DND-41 (cell line): ENCODE measurements at regions not wholly inside any gene's neighbourhood (a gene's known extent, or its start where the extent isn't known, plus 50 kb on each side); places are given as distances from the start of the nearest gene placed in this dataset.
"Not testable (repeated sequence)": the region's sequence is repeated elsewhere in the genome, so short reads cannot be mapped to it uniquely, and the experiment has no call there.

Experiments
- ATAC-seq: fragments of 200-7000 bp; cut with Tn5 transposase; 3 replicates; pipeline ENCODE4 v1.9.1; 2021; ENCODE audit warnings: low read depth; ENCODE audit not compliant: insufficient read depth
- DNase-seq: peaks from one replicate; pipeline ENCODE4 v3.0.0-alpha.2; 2020
- H2AFZ ChIP-seq: 2 replicates; pipeline ENCODE4 v1.6.0; 2012; ENCODE audit warnings: low read depth, low read length
- H3K27ac ChIP-seq: 2 replicates; pipeline ENCODE4 v1.5.1; 2012; ENCODE audit warnings: low read length, inconsistent platforms
- H3K27me3 ChIP-seq: fragments of 200-600 bp; sonication (generic); 2 replicates; pipeline ENCODE4 v1.6.0; 2012; ENCODE audit warnings: low read length, mild to moderate bottlenecking, inconsistent platforms; ENCODE audit not compliant: insufficient read depth, poor library complexity
- H3K36me3 ChIP-seq: 2 replicates; pipeline ENCODE4 v1.5.1; 2012; ENCODE audit warnings: low read length, inconsistent platforms; ENCODE audit not compliant: insufficient read depth
- H3K4me1 ChIP-seq: 2 replicates; pipeline ENCODE4 v1.5.1; 2012; ENCODE audit warnings: mild to moderate bottlenecking, low read length; ENCODE audit not compliant: insufficient read depth
- H3K4me2 ChIP-seq: 2 replicates; pipeline ENCODE4 v1.6.0; 2012; ENCODE audit warnings: mild to moderate bottlenecking, moderate library complexity, low read length, inconsistent platforms; ENCODE audit not compliant: insufficient read depth
- H3K4me3 ChIP-seq, 2 experiments: fragments of 200-600 bp in 1 of 2; shearing (Covaris generic) in 1 of 2; 2 replicates each; pipeline ENCODE4 v1.5.1; 2012 to 2016; ENCODE audit warnings: inconsistent platforms in 2 of 2, low read length in 2 of 2, mild to moderate bottlenecking in 2 of 2, low read depth in 1 of 2, moderate library complexity in 1 of 2
- H3K79me2 ChIP-seq: 2 replicates; pipeline ENCODE4 v1.6.0; 2012; ENCODE audit warnings: low read length, inconsistent platforms; ENCODE audit not compliant: insufficient read depth
- H3K9ac ChIP-seq: 2 replicates; pipeline ENCODE4 v1.6.0; 2012; ENCODE audit warnings: low read depth, mild to moderate bottlenecking, inconsistent platforms, low read length, moderate library complexity
- H3K9me3 ChIP-seq: 2 replicates; pipeline ENCODE4 v1.5.1; 2012; ENCODE audit warnings: low read length, moderate library complexity, mild to moderate bottlenecking, inconsistent platforms; ENCODE audit not compliant: insufficient read depth, severe bottlenecking
- H4K20me1 ChIP-seq: 2 replicates; pipeline ENCODE4 v1.6.0; 2012; ENCODE audit warnings: low read length; ENCODE audit not compliant: insufficient read depth
- CTCF ChIP-seq: IDR thresholded peaks from 2 replicates; pipeline ENCODE4 v1.5.1; 2012; ENCODE audit warnings: borderline replicate concordance, low read length, moderate library complexity, mild to moderate bottlenecking; ENCODE audit not compliant: poor library complexity, severe bottlenecking; ENCODE audit errors: extremely low read depth
- EZH2 ChIP-seq: IDR thresholded peaks from 3 replicates; pipeline ENCODE4 v1.6.1; 2012; ENCODE audit warnings: borderline replicate concordance, low read depth, mild to moderate bottlenecking, moderate library complexity, low read length, inconsistent platforms; ENCODE audit not compliant: severe bottlenecking

GRCh38 chr16:5215901-5216300 lies 118.3 kb upstream of the EEF2KMT start:
- H3K4me3 ChIP-seq = no peak overlapping the region
- H3K9me3 ChIP-seq = no peaks in the 10 kb centered on the region
- no peaks in the 10 kb centered on the region for H3K27me3 ChIP-seq
- no peaks in the 10 kb centered on the region for H3K36me3 ChIP-seq
- H4K20me1 ChIP-seq = no peaks in the 10 kb centered on the region
- no peak overlapping the region for H3K4me2 ChIP-seq
- ATAC-seq = no peak
- no peaks in the 10 kb centered on the region for H3K4me1 ChIP-seq
- H3K79me2 ChIP-seq = no peaks in the 10 kb centered on the region
- H3K9ac ChIP-seq = no peak overlapping the region
- H3K27ac ChIP-seq = no peak overlapping the region
- DNase-seq = no peak
- no peak overlapping the region for H2AFZ ChIP-seq
- TF ChIP-seq CTCF = no peak
- TF ChIP-seq EZH2 = no peak

- no peaks in the 10 kb centered on the region for H3K9me3 ChIP-seq
- H3K4me1 ChIP-seq = no peaks in the 10 kb centered on the region
- ATAC-seq (no peak), DNase-seq (no peak)
- no peak overlapping the region for H3K4me3 ChIP-seq
- H3K79me2 ChIP-seq = no peaks in the 10 kb centered on the region
- H3K27me3 ChIP-seq = no peaks in the 10 kb centered on the region
- TF ChIP-seq CTCF (no peak), EZH2 (no peak)
- H3K4me2 ChIP-seq = no peak overlapping the region
- no peak overlapping the region for H2AFZ ChIP-seq
- H4K20me1 ChIP-seq = no peaks in the 10 kb centered on the region
- no peak overlapping the region for H3K9ac ChIP-seq
- no peak overlapping the region for H3K27ac ChIP-seq
- H3K36me3 ChIP-seq = no peaks in the 10 kb centered on the region
Measured at GRCh38 chr16:5214466-5214865, 116.9 kb upstream of the EEF2KMT start.

DNA sequence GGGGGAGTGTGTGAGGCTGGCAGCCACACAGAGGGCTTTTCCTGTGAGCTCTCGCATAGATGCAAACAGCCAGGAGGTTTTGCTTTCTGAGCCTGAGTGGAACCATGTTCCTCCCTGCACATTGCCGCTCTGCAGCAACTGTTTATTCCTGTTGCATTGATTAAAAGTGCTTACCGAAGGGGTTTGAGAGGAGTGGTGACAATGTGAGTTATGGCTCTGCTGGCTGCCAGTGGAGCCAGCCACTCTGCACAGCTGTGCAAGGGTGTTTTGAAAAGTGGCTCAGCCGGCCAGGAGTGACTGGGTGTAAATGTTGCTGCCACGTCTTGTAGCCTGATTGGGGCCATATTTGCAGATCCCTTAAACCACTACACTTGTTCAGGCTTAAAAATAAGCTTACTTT lies 114.9 kb upstream of the EEF2KMT start:
- H3K27ac ChIP-seq, H3K27me3 ChIP-seq, H3K4me3 ChIP-seq, H3K79me2 ChIP-seq, H3K36me3 ChIP-seq, H3K4me2 ChIP-seq, ATAC-seq, H3K9me3 ChIP-seq, DNase-seq, H3K4me1 ChIP-seq, H4K20me1 ChIP-seq, H3K9ac ChIP-seq, H2AFZ ChIP-seq: not testable (repeated sequence)

GRCh38 chr16:5207862-5208498 lies 110.4 kb upstream of the EEF2KMT start:
- not testable (repeated sequence) for H3K36me3 ChIP-seq, H3K27me3 ChIP-seq, H3K4me3 ChIP-seq, H4K20me1 ChIP-seq, H3K9ac ChIP-seq, H3K4me1 ChIP-seq, H3K9me3 ChIP-seq, H3K4me2 ChIP-seq, DNase-seq, H3K79me2 ChIP-seq, ATAC-seq, H2AFZ ChIP-seq, H3K27ac ChIP-seq
